Right lung (tissue), 2 donors: ENCODE measurements at regions not wholly inside any gene's neighbourhood (a gene's known extent, or its start where the extent isn't known, plus 50 kb on each side); places are given as distances from the start of the nearest gene placed in this dataset.

Source experiments
- DNase-seq, 2 donors: peaks; one replicate each; pipeline ENCODE4 v3.0.0-alpha.2; 2013

DNA sequence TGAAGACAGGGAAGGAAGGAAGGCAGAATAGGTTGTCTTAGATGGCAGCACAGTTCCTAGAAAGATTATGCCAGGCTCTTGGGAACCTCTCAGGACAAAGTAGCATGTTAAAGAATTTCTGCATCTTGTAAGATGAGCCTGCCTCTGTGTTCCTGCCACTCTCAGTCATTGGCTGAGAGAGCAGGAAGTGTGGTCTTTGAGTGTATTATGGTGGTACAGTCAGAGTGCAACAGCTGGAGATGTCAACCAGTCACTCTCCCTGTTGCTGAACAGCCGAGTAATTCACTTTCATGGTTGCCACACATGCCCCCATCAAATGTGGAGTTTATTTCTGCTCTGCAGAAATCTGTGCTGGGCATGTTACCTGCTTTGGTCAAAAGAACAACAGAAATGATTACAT is 659.6 kb upstream of the RIOK2 start:
- DNase-seq, result no peak

DNA sequence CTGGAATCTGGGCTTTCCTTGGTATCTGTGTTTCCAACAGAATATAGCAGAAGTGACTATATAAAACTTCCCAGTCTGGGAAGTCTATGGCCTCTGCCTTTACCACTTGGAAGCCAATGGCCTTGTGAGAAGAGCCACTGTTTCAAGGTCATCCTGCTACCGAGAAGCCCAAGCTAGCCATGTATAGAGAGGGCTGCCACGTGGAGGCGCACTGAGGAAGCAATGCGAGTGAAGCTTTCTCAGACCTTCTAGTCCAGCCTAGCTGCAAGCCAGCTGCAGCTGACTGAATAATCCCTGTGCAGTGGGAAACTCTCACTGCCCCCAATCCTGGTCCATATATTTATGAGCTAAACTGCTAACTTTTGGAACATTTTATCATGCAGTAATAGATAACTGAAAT is 661.8 kb upstream of the RIOK2 start:
- no peak for DNase-seq

DNA sequence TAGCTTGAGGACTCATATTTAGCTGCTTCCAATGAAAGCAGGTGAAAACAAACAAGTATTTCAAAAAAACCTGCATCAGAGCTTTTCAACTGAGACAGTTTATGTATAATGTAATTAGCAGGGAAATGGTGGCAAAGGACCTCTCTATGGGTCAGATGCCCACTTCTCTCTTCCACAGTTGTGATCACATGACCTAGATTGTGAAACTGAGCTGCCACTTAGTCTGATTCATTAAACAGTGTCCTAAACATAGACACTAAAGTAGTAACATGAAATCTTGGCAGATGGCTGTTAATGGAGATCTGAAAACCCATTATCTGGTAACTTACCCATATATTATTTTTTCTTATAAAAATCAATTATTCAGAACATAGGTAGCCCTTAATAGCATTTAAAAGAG is 663.6 kb upstream of the RIOK2 start:
- DNase-seq, result no peak

DNA sequence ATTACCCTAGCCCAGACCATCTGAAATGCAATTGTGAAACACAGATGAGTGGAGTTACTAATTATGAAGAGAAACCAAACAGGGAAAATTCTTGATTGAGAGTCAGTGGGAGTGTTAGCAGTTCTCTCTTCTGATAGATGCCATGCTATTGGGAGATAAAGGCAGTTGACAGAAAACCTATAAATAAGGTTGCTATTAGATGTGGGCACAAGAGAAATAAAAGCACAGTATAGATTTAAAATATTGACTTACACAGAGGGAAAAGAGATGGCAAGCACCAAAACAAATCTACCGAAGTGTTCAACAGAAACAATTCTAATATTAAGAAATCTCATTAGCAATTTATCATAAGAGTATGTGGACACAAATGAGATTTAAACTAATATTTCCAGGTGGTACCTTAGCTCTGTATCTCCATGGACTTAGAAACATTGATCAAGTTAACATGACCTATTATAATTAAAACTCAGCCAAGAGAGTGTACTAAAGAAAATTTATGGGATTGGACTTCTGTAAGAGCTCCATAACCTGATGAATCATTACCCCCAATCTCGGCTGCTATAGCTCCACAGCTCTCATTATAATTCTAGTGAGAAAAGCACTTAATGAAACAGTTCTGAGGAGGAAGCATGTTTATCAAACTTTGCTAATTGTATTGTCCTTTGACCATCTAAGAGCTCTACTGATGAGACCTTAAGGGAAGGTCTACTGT is 665.0 kb upstream of the RIOK2 start:
- no peak for DNase-seq

DNA sequence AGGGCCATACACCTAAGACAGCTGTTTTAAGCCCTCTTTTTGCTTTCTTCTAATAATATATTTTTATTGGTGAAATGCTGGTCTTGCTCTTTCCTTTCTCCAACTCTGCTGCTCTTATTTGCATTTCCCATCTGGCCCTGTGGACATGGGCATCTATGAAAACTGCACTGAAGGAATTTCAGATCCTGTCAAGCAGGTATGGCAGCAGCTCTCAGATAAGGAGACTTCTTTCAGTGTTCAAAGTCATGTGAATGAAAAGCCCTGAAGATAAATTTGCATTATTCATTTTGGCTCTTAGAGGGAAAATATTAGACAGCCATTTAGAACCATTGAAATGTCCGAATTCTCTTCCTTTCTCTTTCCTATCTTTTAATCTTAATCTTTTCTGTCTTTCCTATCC is 668.0 kb upstream of the RIOK2 start:
- DNase-seq, result no peak

DNA sequence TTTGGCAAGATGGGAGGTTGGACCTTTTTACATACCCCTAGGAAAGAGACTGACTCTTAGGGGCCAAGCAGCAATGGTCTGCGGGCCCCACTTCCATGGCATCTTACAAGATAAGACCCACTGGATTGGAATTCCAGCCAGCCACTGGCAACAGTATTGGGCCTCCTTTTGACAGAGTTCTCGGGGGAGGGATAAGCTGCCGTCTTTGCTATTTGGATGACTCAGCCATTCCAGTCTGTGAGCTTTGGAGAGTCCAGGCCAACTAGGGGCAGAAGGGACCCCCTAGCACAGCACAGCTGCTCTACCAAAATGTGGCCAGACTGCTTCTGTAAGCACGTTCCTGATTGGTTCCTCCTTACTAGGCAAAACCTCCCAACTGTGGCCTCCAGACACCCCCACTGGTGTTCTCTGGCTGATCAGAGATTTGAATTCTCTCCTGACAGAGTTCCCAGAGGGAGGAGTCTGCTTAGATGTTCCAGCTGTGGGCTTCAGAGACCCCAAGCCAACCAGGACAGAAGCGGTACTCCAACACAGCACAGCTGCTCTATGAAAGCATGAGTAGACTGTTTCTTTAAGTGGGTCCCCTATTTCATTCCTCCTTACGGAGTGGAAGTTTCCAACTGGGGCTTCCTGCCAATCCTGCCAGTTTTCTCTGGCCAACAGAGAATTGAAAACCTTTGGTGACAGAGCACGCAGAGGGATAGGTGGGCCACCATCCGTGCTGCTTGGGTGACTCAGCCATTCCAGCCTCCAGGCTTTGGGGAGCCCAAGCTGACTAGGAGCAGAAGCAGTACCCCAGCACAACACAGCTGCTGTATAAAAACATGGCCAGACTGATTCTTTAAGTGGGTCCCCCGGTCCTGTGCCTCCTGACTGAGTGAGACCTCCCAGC is 672.1 kb upstream of the RIOK2 start:
- no peak for DNase-seq

DNA sequence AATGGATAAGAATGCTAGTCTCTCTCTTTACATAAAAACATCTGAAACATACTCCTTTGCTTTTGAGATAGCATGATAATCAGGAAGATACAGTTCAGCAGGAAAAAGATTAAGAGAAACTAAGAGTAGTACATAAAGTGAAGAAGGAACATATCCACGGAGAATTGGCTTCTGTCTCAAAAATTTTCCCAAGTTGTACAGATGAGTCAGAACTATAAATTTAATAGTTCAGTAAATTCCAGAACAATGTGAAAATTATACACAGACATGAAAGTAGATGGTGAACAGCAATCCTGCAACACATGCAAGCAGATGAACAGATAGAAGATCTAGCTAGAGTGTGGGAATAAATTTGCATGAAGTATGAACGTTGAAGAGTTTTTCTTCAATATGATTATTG is 691.4 kb upstream of the RIOK2 start:
- no peak for DNase-seq

DNA sequence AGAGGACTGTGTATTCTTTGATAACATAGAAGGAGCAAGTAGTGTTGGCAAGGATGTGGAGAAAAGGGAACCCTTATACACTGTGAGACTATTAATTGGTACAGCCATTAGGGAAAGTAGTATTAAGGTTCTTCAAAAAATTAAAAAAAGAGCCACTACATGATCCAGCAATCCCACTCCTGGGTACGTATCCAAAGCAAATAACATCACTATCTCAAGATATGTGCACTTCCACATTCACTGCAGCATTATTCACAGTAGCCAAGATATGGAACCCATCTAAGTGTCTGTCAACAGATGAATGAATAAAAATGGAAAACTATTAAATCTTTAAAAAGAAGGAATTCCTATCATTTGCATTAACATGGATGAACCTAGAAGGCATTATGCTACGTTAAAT is 693.2 kb upstream of the RIOK2 start:
- no peak for DNase-seq

DNA sequence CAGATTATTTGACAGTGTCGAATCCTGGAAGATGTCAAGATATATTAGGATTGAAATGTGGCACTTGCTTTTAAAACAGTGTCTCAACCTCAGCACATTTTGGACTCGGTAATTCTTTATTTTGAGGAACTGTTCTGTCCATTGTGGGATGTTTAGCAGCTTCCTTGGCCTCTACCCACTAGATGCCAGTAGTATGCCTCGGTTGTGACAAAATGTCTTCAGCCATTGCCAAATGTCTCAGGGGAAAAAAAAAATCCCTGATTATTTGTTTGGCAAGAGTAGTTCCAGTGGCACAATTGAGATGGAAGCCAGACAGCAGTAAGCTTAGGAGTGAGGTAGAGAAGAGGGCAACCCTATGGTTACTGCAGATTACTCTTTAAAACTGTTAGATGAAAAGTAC is 694.5 kb upstream of the RIOK2 start:
- DNase-seq, result no peak

DNA sequence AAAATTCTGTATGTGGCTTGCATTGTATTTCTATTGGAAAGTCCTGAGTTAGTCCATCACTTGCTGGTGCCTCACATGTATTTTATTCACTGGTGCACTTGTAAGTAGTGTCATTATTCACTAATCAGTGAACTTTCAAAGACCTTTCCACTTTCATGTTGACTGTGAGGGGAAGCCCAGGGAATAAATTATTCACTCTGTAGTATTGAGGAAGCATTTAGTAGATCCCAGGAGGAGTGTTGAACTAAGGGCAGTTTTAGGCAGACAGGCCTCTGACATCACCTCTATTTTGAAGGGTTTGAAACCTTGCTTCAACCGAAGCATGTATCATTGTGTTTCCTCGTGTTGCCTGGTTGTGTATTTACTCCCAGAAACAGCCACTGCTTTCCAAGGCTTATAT is 705.4 kb upstream of the RIOK2 start:
- DNase-seq, result no peak

DNA sequence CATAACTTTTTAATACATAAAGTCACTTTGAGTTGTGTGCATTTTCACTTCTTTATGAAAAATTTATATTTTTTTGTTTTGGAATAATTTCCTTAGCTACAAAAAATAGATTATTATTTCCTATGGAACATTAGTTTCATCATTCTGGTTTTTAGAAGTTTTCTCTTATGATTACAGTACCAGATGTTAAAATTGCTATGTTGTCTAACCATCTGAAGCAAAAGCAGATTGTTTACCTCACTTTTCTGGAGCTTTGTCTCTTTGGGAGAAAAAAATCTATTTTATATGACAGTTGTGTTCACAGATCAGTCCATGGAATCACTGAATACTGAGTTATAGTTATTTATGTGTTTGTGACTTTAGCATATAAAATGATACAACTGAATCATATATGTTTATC is 708.9 kb upstream of the RIOK2 start:
- DNase-seq, result no peak

DNA sequence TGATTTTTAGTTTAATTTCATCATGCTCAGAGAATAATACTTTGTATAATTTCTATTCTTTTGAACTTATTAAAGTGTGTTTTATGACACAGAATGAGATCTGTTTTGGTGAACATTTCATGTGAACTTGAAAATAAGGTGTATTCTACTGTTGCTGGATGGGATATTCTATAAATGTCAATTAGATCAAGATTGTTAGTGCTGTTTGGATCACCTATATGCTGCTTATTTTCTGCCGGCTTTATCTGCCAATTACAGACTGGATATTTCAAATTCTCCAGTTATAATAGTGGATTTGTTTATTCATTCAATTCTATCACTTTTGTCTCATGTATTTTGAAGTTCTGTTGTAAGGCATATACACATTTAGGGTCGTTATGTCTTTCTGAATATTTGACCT is 720.7 kb upstream of the RIOK2 start:
- DNase-seq, result no peak

DNA sequence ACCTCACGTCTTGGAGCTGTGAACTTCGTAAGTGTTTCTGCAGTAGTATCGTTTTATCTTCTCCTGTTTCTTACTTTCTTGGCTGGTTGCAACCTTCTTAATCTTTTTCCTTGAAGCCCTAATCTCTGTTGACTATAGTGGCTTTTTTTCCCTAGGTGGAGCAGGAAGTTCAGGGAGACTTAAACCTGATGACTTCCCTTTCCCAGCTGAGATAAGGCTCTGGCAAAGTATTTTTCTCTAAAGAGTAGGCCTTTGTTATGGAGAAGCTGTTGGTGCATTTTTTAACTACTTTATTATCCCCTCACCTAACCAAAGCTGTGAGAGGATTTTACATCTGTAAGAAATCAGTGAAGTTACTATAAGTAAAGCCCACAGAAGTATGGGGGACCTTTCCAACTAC is 723.1 kb upstream of the RIOK2 start:
- no peak for DNase-seq

DNA sequence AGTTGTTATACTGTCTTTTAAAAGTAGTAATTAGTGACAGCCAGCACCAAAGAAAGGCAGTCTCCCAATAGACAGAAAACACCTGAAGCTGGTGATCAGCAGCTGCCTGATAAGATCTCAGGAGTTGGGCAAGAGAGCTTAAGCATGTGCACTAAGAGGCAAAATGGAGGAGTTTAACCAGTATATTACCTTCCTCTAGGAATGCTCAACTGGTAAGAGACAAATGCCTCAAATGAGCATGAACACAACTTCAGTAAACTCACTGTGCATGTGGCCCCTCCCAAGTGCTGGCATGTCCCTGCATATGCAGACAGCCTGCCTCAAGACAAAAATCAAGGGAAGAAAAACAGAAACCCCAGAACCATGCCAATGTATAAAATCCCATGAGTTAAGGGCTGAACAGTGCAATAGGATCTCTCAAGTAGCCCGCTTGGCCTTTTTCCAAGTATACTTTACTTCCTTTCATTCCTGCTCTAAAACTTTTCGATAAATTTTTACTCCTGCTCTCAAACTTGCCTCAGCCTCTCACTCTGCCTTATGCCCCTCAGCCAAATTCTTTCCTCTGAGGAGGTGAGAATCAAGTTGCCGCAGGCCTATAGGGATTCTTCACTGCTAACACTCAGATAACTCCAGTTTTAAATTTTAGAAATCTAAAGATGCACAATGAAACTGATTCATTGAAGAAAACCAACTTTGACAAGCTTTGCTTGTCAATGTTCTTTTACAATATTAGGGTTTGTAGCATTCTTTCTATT is 724.8 kb upstream of the RIOK2 start:
- no peak for DNase-seq

DNA sequence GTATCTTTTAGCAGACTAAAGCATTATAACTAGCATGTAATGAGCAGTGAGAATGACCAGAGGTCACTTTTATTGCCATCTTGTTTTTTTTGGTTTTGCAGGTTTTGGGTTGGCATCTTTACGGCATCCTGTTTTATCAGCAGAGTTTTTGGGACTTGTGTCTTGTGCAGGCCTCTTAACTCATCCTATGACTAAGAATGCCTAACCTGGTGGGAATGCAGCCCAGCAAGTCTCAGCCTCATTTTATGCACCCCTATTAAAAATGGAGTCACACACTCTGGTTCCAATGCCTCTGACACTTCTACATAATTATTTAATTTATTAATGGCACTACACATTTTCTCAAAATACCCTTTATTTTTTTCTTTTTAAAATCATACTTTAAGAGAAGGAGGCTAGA is 726.5 kb upstream of the RIOK2 start:
- no peak for DNase-seq

DNA sequence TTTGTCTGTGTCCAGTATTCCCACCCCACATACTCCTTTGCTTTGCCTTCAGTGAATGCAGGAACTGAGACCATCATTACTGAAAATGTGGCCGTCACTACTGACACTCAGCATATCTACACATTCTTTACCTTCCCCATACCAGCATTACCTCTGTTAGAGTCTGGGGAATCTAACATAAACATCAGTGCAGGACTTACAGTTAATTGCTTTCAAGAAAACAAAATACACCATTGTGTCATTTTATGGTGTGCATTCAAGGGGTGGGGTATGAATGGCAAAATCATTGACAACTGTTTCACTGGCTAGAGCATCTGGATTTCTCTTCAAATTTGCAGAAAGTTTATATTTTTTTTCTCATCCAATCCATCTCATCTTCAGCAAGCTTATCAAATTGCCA is 731.4 kb upstream of the RIOK2 start:
- no peak for DNase-seq

DNA sequence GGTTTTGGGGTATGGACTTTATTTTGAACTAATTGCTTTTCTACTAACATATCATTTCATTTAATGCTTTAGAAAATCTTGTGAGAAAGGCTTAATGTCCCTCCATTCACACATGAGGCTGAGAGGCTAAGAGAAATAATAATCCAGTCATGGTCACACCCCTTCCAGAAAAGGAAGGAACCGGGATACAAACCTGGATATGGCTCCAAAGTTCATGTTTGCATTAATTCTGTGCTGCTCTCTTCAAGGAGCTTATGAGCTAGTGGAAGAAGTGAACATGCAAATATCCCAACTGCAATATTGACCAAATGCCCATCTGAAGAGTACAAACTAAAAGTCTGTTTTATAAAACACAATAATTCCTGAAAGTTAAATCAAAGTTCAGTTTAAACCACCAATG is 732.1 kb upstream of the RIOK2 start:
- DNase-seq, result no peak

DNA sequence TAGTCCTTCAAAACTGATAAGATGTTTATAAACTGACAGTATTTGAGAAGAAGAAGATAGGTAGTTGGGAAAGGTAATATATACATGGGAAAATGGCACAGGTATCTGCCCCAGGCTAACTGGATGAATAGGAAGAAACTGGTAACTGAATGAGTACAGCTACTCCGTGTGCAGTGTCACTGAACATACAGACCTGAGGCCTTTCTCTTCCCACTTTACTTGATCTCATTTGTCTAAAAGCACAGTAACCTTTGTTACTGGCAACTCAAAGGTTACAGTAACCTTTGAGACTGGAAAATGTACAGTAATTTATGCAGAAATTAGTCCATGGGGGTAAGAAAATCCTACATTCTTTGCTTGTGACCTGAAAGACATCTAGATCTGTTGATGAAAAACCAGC is 735.0 kb upstream of the RIOK2 start:
- no peak for DNase-seq

DNA sequence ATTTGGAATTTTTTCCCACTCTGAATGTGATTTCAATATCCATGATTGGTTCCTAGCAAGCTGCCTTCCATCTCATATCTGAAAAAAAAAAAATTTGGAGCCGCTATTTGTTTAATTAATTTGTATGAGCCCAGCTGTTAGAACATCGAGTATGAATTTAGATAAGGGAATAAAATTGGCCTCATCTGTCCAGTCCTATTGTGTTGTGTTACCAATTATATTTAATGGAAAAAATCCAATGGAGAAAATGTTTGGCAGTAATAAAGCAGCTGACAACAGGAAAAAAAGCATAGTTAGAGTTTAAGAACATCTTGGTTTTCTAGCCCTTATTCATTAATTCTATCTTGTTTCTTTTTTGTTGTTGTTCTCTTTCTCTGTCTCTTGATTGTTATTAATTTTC is 735.6 kb upstream of the RIOK2 start:
- DNase-seq, result peak in 1 of 2 donors; percentile 6

DNA sequence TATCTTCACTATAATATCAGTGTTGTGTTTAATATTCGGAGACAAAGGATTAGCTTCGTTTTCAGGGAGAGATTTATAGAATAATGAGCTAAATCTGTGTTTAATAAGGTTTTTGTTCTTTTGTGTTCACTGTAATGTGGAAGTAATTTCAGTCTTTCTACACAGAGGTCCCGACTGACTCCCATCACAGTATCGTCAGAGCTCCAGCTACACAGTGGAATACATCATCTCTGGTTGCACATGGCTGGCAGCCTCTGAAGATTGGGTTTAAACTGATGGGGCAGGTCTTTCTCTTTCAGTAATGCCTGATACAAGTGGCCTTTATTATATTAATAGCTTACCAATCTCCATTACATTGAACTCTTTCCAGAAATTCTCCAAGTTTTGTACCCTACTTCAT is 736.7 kb upstream of the RIOK2 start:
- DNase-seq, result no peak

DNA sequence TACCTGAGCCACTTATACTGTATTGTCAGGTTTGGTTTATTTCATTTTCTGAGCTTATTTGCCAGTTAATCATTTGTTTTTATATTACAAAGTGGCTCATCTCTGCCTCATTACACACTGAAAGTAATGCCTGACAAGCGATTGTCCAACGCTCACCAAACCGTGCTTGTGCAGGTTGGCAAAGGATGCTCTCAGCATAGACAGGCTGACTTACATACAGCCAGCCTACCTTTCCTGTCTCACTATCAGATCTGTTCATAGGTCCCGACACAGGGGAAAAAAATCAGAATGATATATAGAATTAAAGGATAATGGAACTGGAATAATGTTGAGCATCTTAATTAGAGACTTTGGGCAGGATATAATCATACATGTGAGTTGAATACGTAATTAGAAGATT is 739.7 kb upstream of the RIOK2 start:
- no peak for DNase-seq

DNA sequence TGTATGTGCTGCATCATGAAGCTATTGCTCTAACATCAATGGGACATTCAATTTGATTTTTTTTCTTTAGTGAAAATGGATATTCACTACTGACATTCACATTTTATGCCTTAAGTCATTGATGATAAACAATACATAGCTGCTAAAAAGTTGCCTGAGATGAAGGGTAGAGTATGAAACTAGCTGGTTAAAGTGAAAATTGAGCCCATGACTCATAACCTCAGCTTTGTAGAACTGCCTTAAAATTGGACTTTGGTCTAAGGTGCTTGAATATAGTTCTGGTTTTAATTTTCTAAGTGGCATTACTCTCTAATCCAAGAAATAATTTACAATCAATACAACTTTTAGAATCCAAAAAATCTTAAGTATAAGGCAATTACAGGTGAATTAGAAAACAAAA is 740.4 kb upstream of the RIOK2 start:
- no peak for DNase-seq

DNA sequence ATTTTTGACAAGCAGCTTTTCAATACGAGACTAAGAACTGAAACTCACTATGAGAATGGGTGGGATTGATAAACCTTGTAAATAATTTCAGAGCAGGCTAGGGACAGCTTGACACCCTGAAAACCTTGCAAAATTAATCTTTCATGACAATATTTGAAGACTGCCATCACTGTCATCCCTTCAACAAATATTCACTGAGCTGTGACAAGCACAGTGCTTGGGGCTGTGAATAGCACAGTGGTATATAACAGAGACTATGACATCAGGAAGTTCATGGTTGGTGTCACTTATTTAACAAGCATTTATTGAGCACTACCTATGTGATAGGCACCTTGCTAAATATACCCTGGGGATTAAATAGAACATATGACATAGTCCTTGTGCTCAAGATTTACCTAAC is 741.0 kb upstream of the RIOK2 start:
- DNase-seq, result no peak
